ENCODE measurements at regions not wholly inside any gene's neighbourhood (a gene's known extent, or its start where the extent isn't known, plus 50 kb on each side); places are given as distances from the start of the nearest gene placed in this dataset.
"Not testable (repeated sequence)": the region's sequence is repeated elsewhere in the genome, so short reads cannot be mapped to it uniquely, and the experiment has no call there.

- DNase-seq, result peak; percentile 61
Observed at GRCh38 chr3:113377158-113377557, 64.1 kb downstream of the CFAP44 start.

- no peak for DNase-seq
Observed at GRCh38 chr3:113374078-113374477, 67.2 kb downstream of the CFAP44 start.

- DNase-seq, result not testable (repeated sequence)
Observed at GRCh38 chr3:113366800-113367199, 74.5 kb downstream of the CFAP44 start.

GRCh38 chr3:113355340-113355739 is 86.0 kb downstream of the CFAP44 start:
- not testable (repeated sequence) for DNase-seq

- DNase-seq, result no peak
Observed at GRCh38 chr3:113354307-113354706, 87.0 kb downstream of the CFAP44 start.

- DNase-seq, result no peak
Observed at GRCh38 chr3:113353678-113354077, 87.6 kb downstream of the CFAP44 start.

- no peak for DNase-seq
Observed at GRCh38 chr3:113340785-113341184, 100.5 kb downstream of the CFAP44 start.

- DNase-seq, result no peak
Observed at GRCh38 chr3:113339616-113340244, 101.6 kb downstream of the CFAP44 start.

Data from MV-4-11 (cell line).